ENCODE measurements at regions not wholly inside any gene's neighbourhood (a gene's known extent, or its start where the extent isn't known, plus 50 kb on each side); places are given as distances from the start of the nearest gene placed in this dataset.

DNA sequence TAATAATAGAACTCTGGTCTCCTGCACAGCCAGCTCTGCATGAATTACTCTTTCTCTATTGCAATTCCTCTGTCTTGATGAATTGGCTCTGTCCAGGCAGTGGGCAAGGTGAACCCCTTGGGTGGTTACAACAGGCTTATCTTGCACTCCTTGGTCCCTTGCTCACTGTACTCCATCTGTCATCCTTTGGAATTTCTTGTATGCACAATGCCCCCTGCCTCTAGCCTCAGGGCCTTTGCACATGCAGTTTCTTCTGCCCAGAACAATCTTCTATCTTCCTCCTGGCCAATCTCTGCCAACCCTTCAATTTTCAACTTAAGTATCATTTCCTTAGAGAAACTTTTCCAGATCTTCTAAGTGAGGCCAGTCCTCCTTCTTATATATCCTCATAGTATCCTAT lies 114.7 kb upstream of the NLRP1 start:
- DNase-seq (ENCODE audit: insufficient read length, low spot score, missing footprints), result no peak
- Histone ChIP-seq H4K20me1 (ENCODE audit: insufficient read depth, low read length) (no peaks in the 10 kb centered on the region), H3K9me3 (ENCODE audit: low read depth, low read length) (no peaks in the 10 kb centered on the region), H3K27me3 (ENCODE audit: insufficient read depth, low read length) (peaks cover 15% of the 10 kb centered on the region), H2AFZ (ENCODE audit: low read length) (no peak overlapping the region), H3K27ac (ENCODE audit: low read depth, low read length) (no peak overlapping the region), H3K36me3 (ENCODE audit: insufficient read depth, low read length) (no peaks in the 10 kb centered on the region), H3K4me1 (ENCODE audit: insufficient read depth, low read length) (no peaks in the 10 kb centered on the region), H3K4me3 (ENCODE audit: insufficient read depth, low read length) (no peak overlapping the region), H3K4me2 (ENCODE audit: insufficient read depth, low read length) (no peak overlapping the region), H3K79me2 (ENCODE audit: insufficient read depth, low read length) (no peaks in the 10 kb centered on the region)
- TF ChIP-seq, protein P1, sequence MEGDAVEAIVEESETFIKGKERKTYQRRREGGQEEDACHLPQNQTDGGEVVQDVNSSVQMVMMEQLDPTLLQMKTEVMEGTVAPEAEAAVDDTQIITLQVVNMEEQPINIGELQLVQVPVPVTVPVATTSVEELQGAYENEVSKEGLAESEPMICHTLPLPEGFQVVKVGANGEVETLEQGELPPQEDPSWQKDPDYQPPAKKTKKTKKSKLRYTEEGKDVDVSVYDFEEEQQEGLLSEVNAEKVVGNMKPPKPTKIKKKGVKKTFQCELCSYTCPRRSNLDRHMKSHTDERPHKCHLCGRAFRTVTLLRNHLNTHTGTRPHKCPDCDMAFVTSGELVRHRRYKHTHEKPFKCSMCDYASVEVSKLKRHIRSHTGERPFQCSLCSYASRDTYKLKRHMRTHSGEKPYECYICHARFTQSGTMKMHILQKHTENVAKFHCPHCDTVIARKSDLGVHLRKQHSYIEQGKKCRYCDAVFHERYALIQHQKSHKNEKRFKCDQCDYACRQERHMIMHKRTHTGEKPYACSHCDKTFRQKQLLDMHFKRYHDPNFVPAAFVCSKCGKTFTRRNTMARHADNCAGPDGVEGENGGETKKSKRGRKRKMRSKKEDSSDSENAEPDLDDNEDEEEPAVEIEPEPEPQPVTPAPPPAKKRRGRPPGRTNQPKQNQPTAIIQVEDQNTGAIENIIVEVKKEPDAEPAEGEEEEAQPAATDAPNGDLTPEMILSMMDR (IDR thresholded peaks at IDR 0.05; ENCODE audit: extremely low read depth, low read depth, low read length), result no peak

DNA sequence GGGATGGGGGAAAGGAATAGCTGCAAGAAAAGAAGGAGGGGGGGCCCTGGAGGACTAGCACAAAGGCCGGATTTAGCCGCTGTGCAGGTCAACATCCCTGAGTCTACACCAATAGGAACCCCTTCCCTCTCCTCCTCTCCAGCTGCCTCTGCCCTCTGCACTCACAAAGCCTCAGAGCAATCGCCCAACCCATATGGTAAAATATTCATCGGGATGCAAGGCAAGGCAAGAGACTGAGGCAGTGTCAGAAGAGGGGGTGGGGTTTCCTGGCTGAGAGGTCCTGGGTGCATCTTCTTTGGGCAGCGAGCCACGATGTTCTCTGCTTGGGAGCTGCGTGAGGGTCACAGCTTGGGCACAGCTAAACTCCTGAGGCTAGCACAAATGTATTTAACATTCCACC lies 115.5 kb upstream of the NLRP1 start:
- Histone ChIP-seq H3K36me3 (ENCODE audit: insufficient read depth, low read length) (no peaks in the 10 kb centered on the region), H3K79me2 (ENCODE audit: insufficient read depth, low read length) (no peaks in the 10 kb centered on the region), H4K20me1 (ENCODE audit: insufficient read depth, low read length) (no peaks in the 10 kb centered on the region), H2AFZ (ENCODE audit: low read length) (no peak overlapping the region), H3K4me2 (ENCODE audit: insufficient read depth, low read length) (no peak overlapping the region), H3K9me3 (ENCODE audit: low read depth, low read length) (no peaks in the 10 kb centered on the region), H3K4me1 (ENCODE audit: insufficient read depth, low read length) (no peaks in the 10 kb centered on the region), H3K27ac (ENCODE audit: low read depth, low read length) (no peak overlapping the region), H3K27me3 (ENCODE audit: insufficient read depth, low read length) (peaks cover 15% of the 10 kb centered on the region), H3K4me3 (ENCODE audit: insufficient read depth, low read length) (no peak overlapping the region)
- TF ChIP-seq, protein P1 (IDR thresholded peaks at IDR 0.05; ENCODE audit: extremely low read depth, low read depth, low read length), result no peak
- DNase-seq (ENCODE audit: insufficient read length, low spot score, missing footprints), result no peak

DNA sequence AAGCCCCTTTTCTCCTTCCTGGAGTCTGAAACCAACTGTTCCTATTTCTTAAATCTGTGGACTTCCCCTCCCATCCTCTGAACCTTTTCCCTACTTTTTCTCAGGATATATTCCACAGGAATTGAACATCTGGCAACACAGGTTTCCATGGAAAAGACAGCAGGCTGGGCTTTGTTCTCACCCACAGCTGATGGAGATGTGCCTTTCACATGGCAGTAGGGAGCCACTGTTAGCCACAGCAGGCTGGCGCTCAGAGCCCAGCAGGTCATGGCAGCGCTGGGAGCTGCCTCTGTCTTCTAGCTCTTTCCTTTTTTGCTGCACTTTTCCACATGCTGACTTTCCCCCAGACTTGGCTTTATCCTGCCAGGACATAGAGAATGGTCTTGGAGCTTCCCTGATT lies 116.4 kb upstream of the NLRP1 start:
- no peaks in the 10 kb centered on the region for H3K36me3 ChIP-seq (ENCODE audit: insufficient read depth, low read length)
- TF ChIP-seq, protein P1 (IDR thresholded peaks at IDR 0.05; ENCODE audit: extremely low read depth, low read depth, low read length), result no peak
- H3K4me2 ChIP-seq (ENCODE audit: insufficient read depth, low read length), result no peak overlapping the region
- no peaks in the 10 kb centered on the region for H3K9me3 ChIP-seq (ENCODE audit: low read depth, low read length)
- peaks cover 15% of the 10 kb centered on the region for H3K27me3 ChIP-seq (ENCODE audit: insufficient read depth, low read length)
- no peak for DNase-seq (ENCODE audit: insufficient read length, low spot score, missing footprints)
- no peak overlapping the region for H2AFZ ChIP-seq (ENCODE audit: low read length)
- no peak overlapping the region for H3K27ac ChIP-seq (ENCODE audit: low read depth, low read length)
- no peaks in the 10 kb centered on the region for H3K79me2 ChIP-seq (ENCODE audit: insufficient read depth, low read length)
- no peaks in the 10 kb centered on the region for H4K20me1 ChIP-seq (ENCODE audit: insufficient read depth, low read length)
- no peaks in the 10 kb centered on the region for H3K4me1 ChIP-seq (ENCODE audit: insufficient read depth, low read length)
- no peak overlapping the region for H3K4me3 ChIP-seq (ENCODE audit: insufficient read depth, low read length)

DNA sequence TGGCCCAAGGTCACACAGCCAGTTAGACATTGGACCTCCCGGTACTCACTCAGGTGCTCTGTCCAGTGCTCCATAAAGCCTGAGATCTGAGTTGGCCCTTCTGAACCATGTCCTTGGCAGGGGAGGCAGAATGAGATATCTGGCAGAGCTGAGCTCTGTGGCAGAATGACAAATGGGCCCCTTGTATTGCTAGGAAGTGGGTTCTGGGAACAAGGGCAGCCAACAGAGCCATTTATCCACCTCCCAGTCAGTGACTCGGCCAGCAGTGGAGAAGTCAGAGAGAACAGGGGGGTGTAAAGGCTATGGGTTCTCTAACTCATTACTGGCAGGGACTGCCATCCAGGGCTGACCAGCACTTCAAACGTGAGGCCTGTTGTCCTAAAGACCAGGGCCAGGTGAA lies 117.1 kb upstream of the NLRP1 start:
- no peak for DNase-seq (ENCODE audit: insufficient read length, low spot score, missing footprints)

More for the DNA sequence above, 117.1 kb upstream of the NLRP1 start:
- peaks cover 12% of the 10 kb centered on the region for H3K27me3 ChIP-seq (ENCODE audit: insufficient read depth, low read length)
- no peak overlapping the region for H2AFZ ChIP-seq (ENCODE audit: low read length)
- no peaks in the 10 kb centered on the region for H4K20me1 ChIP-seq (ENCODE audit: insufficient read depth, low read length)
- H3K9me3 ChIP-seq (ENCODE audit: low read depth, low read length), result no peaks in the 10 kb centered on the region
- H3K4me1 ChIP-seq (ENCODE audit: insufficient read depth, low read length), result no peaks in the 10 kb centered on the region
- H3K79me2 ChIP-seq (ENCODE audit: insufficient read depth, low read length), result no peaks in the 10 kb centered on the region
- TF ChIP-seq, protein P1 (IDR thresholded peaks at IDR 0.05; ENCODE audit: extremely low read depth, low read depth, low read length), result no peak
- no peak overlapping the region for H3K4me3 ChIP-seq (ENCODE audit: insufficient read depth, low read length)
- H3K36me3 ChIP-seq (ENCODE audit: insufficient read depth, low read length), result no peaks in the 10 kb centered on the region
- no peak overlapping the region for H3K27ac ChIP-seq (ENCODE audit: low read depth, low read length)
- H3K4me2 ChIP-seq (ENCODE audit: insufficient read depth, low read length), result no peak overlapping the region

Measured in osteoblast (primary cell).